Caco-2 (cell line): ENCODE measurements at regions not wholly inside any gene's neighbourhood (a gene's known extent, or its start where the extent isn't known, plus 50 kb on each side); places are given as distances from the start of the nearest gene placed in this dataset.

ENCODE experiments used
- BruUV-seq: library from RNA; stranded (reverse); fragments of 400-500 nt; replicated peaks from 2 replicates; lab custom pipeline; 2021; lab: Mats Ljungman, UMichigan
- CTCF ChIA-PET: fragments of 300-600 bp; sonication (Branson Sonifier 250); formaldehyde crosslinking; loops from one replicate; lab custom pipeline; 2022; ENCODE audit warnings: antibody characterized with exemption; lab: Charles Lee
- POLR2A ChIA-PET: fragments of 300-600 bp; sonication (Branson Sonifier 250); formaldehyde crosslinking; loops from one replicate; lab custom pipeline; 2022; ENCODE audit warnings: antibody characterized with exemption; lab: Charles Lee
- DNase-seq, 2 experiments: peaks; one replicate each; pipeline versions ENCODE4 v3.0.0 to v3.0.0-alpha.2; 2020 to 2022
- H3K27me3 ChIP-seq: replicated peaks from 2 replicates; pipeline ENCODE4 v1.6.0; 2011; ENCODE audit warnings: low read length; ENCODE audit not compliant: control insufficient read depth, insufficient read depth
- H3K36me3 ChIP-seq: 2 replicates; pipeline ENCODE4 v1.5.1; 2011; ENCODE audit warnings: low read length; ENCODE audit not compliant: control insufficient read depth, insufficient read depth
- H3K4me1 ChIP-seq: fragments of 250-450 bp; sonication (Bioruptor Pico); 2 replicates; pipeline ENCODE4 v1.5.1; 2020; ENCODE audit warnings: mild to moderate bottlenecking
- H3K4me3 ChIP-seq: 2 replicates; pipeline ENCODE4 v1.5.1; 2011; ENCODE audit warnings: low read depth, mild to moderate bottlenecking, control low read depth, low read length
- H3K9me3 ChIP-seq: fragments of 250-450 bp; sonication (Bioruptor Pico); 2 replicates; pipeline ENCODE4 v1.5.1; 2020; ENCODE audit warnings: mild to moderate bottlenecking, moderate library complexity
- H3K27ac Mint-ChIP-seq: one replicate; pipeline ENCODE4 v1.8.0; 2022; ENCODE audit warnings: mixed read lengths; ENCODE audit not compliant: unreplicated experiment
- H3K27me3 Mint-ChIP-seq: one replicate; pipeline ENCODE4 v1.8.0; 2022; ENCODE audit warnings: mixed read lengths; ENCODE audit not compliant: insufficient read depth, unreplicated experiment
- H3K36me3 Mint-ChIP-seq: one replicate; pipeline ENCODE4 v1.8.0; 2022; ENCODE audit warnings: mild to moderate bottlenecking, mixed read lengths; ENCODE audit not compliant: insufficient read depth, unreplicated experiment
- H3K4me1 Mint-ChIP-seq: one replicate; pipeline ENCODE4 v1.8.0; 2022; ENCODE audit warnings: low read depth, mixed read lengths; ENCODE audit not compliant: unreplicated experiment
- H3K4me3 Mint-ChIP-seq: one replicate; pipeline ENCODE4 v1.8.0; 2022; ENCODE audit warnings: mild to moderate bottlenecking, moderate library complexity, mixed read lengths; ENCODE audit not compliant: unreplicated experiment
- H3K9me3 Mint-ChIP-seq: one replicate; pipeline ENCODE4 v1.8.0; 2022; ENCODE audit warnings: mixed read lengths; ENCODE audit not compliant: unreplicated experiment
- CTCF ChIP-seq, 2 experiments: fragments of 200-600 bp in 1 of 2; IDR thresholded peaks; 1 replicate in 1 of 2; 2 replicates in 1 of 2; pipeline versions ENCODE4 v1.5.1 to v1.8.0; 2011 to 2022; ENCODE audit warnings: antibody characterized with exemption in 1 of 2, control low read depth in 1 of 2, inconsistent platforms in 1 of 2, low read depth in 1 of 2, low read length in 1 of 2, mild to moderate bottlenecking in 1 of 2, moderate library complexity in 1 of 2; ENCODE audit not compliant: insufficient read depth in 1 of 2, severe bottlenecking in 1 of 2, unreplicated experiment in 1 of 2
- intact Hi-C: fragments of 100-400 bp; cut with micrococcal nuclease; formaldehyde crosslinking; loops from one replicate; pipeline ENCODE4 v1.10.0; 2022; ENCODE audit not compliant: unreplicated experiment

- no peaks in the 10 kb centered on the region for H3K36me3 ChIP-seq
- DNase-seq = no peak
- ChIA-PET POLR2A (no interaction called here), CTCF (no interaction called here)
- intact Hi-C loops = no loop called here
- H3K4me1 Mint-ChIP-seq = no peaks in the 10 kb centered on the region
- TF ChIP-seq CTCF (IDR thresholded peaks at IDR 0.05; ENCODE audit: insufficient read depth in 1 of 2, low read depth in 1 of 2, low read length in 1 of 2, severe bottlenecking in 1 of 2, unreplicated experiment in 1 of 2) = no peak
- no peaks in the 10 kb centered on the region for H3K27me3 ChIP-seq
- H3K9me3 Mint-ChIP-seq = no peaks in the 10 kb centered on the region
- no peaks in the 10 kb centered on the region for H3K4me1 ChIP-seq
- H3K4me3 Mint-ChIP-seq = no peak overlapping the region
- BruUV-seq = no TSS peak
- H3K27ac Mint-ChIP-seq = no peak overlapping the region
- H3K27me3 Mint-ChIP-seq = peaks cover 3% of the 10 kb centered on the region
- H3K9me3 ChIP-seq = no peaks in the 10 kb centered on the region
- no peaks in the 10 kb centered on the region for H3K36me3 Mint-ChIP-seq
- no peak overlapping the region for H3K4me3 ChIP-seq
Measured at GRCh38 chr13:63497601-63498000, 2082.0 kb upstream of the PCDH20 start.

GRCh38 chr13:63492604-63493003 is 2077.0 kb upstream of the PCDH20 start:
- Histone ChIP-seq H3K27me3 (no peaks in the 10 kb centered on the region), H3K4me3 (no peak overlapping the region), H3K36me3 (no peaks in the 10 kb centered on the region), H3K9me3 (no peaks in the 10 kb centered on the region), H3K4me1 (no peaks in the 10 kb centered on the region)
- Mint-ChIP-seq H3K27me3 (no peaks in the 10 kb centered on the region), H3K4me3 (no peak overlapping the region), H3K36me3 (no peaks in the 10 kb centered on the region), H3K27ac (no peak overlapping the region), H3K4me1 (no peaks in the 10 kb centered on the region), H3K9me3 (no peaks in the 10 kb centered on the region)
- no peak for TF ChIP-seq CTCF (IDR thresholded peaks at IDR 0.05; ENCODE audit: insufficient read depth in 1 of 2, low read depth in 1 of 2, low read length in 1 of 2, severe bottlenecking in 1 of 2, unreplicated experiment in 1 of 2)
- no peak for DNase-seq
- BruUV-seq = no TSS peak
- intact Hi-C loops = no loop called here
- CTCF ChIA-PET = no interaction called here
- POLR2A ChIA-PET = no interaction called here

DNA sequence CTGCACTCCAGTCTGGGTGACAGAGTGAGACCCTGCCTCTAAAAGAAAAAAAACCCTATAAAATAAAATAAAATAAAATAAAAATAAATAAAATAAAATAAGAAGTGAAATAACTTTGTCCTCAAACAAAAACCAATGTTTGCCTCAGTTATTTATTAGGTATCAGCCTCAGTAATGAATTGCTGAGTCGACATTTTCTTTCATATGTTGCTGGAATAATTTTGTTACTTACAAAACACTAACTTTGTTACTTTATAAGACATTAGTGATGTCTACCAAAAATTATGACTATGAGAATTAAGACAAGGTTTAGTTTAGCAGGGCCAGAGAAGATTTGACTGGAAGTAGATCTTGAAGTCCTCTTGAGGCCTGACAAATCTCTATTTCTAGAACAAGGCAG is 2074.5 kb upstream of the PCDH20 start:
- CTCF ChIA-PET = no interaction called here
- Mint-ChIP-seq H3K9me3 (no peaks in the 10 kb centered on the region), H3K4me1 (no peaks in the 10 kb centered on the region), H3K27me3 (no peaks in the 10 kb centered on the region), H3K36me3 (no peaks in the 10 kb centered on the region), H3K27ac (no peak overlapping the region), H3K4me3 (no peak overlapping the region)
- DNase-seq = no peak
- intact Hi-C loops = no loop called here
- H3K9me3 ChIP-seq = no peaks in the 10 kb centered on the region
- H3K36me3 ChIP-seq = no peaks in the 10 kb centered on the region
- no TSS peak for BruUV-seq
- no peaks in the 10 kb centered on the region for H3K4me1 ChIP-seq
- H3K4me3 ChIP-seq = no peak overlapping the region
- TF ChIP-seq CTCF (IDR thresholded peaks at IDR 0.05; ENCODE audit: insufficient read depth in 1 of 2, low read depth in 1 of 2, low read length in 1 of 2, severe bottlenecking in 1 of 2, unreplicated experiment in 1 of 2) = no peak
- no peaks in the 10 kb centered on the region for H3K27me3 ChIP-seq
- POLR2A ChIA-PET = no interaction called here
